Dedifferentiated amniotic fluid mesenchymal stem cell (primary cell): ENCODE measurements at regions not wholly inside any gene's neighbourhood (a gene's known extent, or its start where the extent isn't known, plus 50 kb on each side); places are given as distances from the start of the nearest gene placed in this dataset.

Experiments
- DNase-seq: peaks from one replicate; pipeline ENCODE4 v3.0.0-alpha.2; 2016; ENCODE audit errors: extremely low spot score

DNA sequence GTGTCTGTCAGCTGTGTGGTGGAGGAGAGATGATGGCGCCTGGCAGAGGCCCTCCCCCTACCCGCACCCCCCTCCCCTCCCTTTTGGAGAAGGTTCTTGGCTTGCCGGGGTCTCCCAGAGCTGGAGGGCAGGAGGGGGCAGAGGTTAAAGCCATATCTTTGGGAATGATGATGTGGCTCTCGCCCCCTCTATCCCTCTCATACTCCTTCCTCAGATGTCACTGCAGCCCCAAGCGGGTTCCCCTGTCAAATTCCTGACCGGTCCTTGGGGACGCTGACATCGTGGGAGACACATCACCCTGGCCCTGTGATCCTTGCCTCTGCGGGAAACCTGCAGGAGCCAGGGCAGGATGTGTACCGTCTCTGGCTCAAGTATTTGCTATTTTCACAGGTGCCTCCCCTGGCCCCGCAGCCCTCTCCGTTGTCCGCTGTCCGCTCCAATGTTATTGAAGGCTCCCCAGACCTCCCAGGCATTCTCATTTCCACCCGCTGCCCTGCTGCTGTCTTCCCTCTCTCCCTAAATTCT, 109.5 kb downstream of the FOXD1 start:
- no peak for DNase-seq

- peak; percentile 70 for DNase-seq
These were observed 110.1 kb downstream of the FOXD1 start for GRCh38 chr5:73338256-73339050.

DNA sequence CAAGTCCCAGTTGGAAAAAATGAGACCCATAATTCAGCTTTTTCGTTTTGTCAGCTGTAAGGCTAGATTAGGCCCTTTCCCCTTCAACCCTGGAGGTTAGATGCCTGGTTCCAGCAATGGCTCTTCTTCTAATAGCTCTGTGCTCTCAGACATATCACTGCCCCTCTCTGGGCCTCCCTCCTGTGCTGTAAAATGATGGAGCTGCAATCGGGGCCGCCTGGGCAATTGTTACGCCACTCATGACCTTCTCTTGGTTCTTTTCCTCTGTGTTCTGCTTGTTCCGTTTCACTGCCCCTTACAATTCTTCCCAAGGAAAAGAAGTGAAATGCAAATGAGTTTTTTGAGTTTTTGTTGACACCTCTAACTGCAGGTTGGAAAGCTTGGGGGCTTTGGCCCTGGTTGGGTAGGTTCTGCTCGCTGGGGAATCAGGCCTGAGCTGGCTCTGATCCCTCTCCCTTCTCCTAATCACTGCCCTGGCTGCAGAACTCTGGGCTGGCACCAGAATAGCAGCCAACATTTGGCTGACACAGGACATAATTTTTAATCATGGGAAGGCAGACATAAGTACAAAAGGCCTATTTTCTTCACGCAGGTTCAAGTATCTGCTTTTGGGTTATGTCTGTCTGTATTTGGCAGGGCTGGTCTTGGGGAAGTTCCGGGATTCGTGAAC, 110.9 kb downstream of the FOXD1 start:
- DNase-seq: no peak

DNA sequence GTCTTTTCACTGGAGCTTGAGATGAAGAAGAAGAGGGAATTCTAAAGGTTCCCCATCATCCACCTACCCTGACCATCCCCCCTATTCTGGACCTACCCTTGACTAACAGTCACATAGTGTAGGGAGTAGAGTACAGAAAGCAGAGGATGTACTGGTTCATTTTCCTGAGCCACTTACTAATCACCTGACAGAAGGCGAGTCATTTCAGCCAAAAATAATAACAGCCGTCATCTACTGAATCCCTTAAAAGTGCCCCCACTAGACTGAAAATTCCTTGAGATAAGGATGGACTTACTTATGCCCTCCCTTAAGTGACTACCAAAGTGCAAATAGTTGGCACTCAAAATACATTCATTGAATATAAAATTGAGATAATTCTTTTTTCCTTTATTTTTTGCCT, 112.2 kb downstream of the FOXD1 start:
- no peak for DNase-seq

GRCh38 chr5:73333944-73334703, 114.5 kb downstream of the FOXD1 start:
- DNase-seq: no peak

GRCh38 chr5:73330613-73331012, 118.0 kb downstream of the FOXD1 start:
- DNase-seq: no peak

DNA sequence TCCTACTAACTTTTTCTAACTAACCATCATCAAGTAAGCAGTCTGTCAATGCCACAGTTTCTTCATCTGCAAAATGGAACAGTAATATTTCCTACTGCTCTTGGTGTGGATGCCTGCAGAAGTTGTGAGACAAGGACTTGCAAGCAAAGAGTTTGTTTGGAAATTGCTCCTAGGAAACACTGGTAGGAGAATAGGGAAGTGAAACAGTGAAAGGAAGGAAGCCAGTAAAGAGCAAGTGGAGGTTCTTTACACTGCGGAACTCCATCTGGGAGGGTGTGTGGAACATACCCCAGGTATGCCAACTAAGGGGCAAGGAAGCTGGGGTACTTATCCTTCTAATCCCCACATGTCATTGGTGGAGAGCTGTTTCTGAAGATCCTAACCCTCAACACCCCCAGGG, 119.9 kb downstream of the FOXD1 start:
- DNase-seq: no peak

DNA sequence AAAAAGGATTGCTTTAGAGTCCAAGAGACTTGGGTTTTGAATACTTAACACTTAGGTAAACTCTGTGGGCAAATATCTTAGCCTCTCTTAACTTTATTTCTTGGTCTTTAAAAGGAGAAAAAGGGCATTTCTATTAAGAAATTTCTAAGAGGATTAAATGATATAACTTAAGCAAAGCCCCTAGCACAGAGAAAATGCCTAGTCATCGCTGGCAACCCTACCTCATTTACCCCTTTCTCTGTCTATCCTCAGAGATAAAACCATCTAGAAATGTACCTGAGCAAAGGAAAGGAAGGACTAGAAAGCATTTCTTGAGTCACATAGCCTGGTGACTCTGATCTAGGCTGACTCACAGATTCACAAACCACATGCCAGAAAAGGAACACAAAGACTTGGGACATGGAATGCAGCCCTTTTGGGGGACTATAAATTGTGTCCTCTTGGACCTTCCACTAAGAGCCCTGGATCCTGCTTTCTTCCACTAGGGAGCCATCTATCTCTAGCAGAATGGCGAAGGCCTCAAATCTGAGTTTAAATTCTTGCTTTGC, 120.6 kb downstream of the FOXD1 start:
- DNase-seq: no peak

DNA sequence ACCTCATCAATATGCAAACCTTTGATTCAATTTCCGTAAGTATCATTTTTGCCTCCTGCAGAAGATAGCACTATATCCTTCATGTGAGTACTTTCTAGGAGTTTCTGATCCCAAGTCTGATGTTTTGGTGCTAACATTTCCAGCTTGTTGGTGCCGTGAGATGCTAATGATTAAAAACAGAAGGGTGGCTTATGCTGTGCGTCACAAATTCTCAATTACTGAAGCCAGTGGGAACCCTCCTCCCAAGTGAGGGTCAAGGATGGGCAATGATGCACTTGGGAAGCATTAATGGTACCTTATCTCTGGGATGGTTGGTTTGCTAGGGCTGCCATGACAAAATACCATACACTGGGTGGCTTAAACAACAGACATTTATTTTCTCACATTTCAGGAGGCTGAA, 123.0 kb downstream of the FOXD1 start:
- no peak for DNase-seq

- no peak for DNase-seq
These were observed 125.1 kb downstream of the FOXD1 start for GRCh38 chr5:73323466-73323865.

GRCh38 chr5:73322437-73323076, 126.0 kb downstream of the FOXD1 start:
- DNase-seq: no peak

GRCh38 chr5:73321757-73322436, 126.7 kb downstream of the FOXD1 start:
- peak; percentile 45 for DNase-seq

- DNase-seq: no peak
These were observed 129.5 kb downstream of the FOXD1 start for GRCh38 chr5:73319036-73319435.

GRCh38 chr5:73318308-73318719, 130.3 kb downstream of the FOXD1 start:
- DNase-seq: no peak

GRCh38 chr5:73317523-73317922, 131.1 kb downstream of the FOXD1 start:
- DNase-seq: no peak

GRCh38 chr5:73314395-73315257, 134.0 kb downstream of the FOXD1 start:
- no peak for DNase-seq

DNA sequence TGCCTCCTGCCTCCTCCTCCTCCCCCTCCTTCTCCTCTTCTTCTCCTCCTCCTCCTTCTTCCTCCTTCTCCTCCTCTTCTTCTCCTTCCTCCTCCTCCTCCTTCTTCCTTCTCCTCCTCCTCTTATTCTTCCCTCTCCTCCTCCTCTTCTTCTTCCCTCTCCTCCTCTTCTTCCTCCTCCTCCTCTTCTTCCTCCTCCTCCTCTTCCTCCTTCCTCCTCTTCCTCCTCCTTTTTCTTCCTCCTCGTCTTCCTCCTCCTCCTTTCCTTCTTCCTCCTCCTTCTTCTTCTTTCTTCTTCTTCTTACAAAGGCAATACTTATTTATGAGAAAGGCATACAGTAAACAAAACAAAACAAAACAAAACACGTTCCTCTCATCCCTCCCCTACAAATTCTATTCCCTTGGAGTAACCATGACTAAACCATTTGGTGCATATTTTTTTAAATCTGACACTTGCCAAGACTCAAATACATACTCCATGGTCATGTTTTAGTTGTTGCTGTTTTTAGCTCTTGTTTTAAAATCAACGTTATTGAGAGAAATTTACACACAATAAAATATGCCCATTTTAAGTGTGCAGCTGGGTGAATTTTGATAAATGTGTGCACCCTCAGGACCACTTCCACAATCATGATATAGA, 135.6 kb downstream of the FOXD1 start:
- no peak for DNase-seq

- peak; percentile 45 for DNase-seq
These were observed 136.3 kb downstream of the FOXD1 start for GRCh38 chr5:73312146-73312871.
